ENCODE measurements at regions not wholly inside any gene's neighbourhood (a gene's known extent, or its start where the extent isn't known, plus 50 kb on each side); places are given as distances from the start of the nearest gene placed in this dataset.
"Not testable (repeated sequence)": the region's sequence is repeated elsewhere in the genome, so short reads cannot be mapped to it uniquely, and the experiment has no call there.

GRCh38 chr2:111427346-111427745 lies 306.6 kb downstream of the BCL2L11 start:
- H3K9me3 Mint-ChIP-seq; H3K36me3 Mint-ChIP-seq; H3K4me3 Mint-ChIP-seq; H3K27me3 Mint-ChIP-seq; H3K27ac Mint-ChIP-seq; DNase-seq (ENCODE audit: low spot score in 2 of 2); ATAC-seq (ENCODE audit: low read depth): not testable (repeated sequence)
- H3K4me1 Mint-ChIP-seq, result peaks cover 20% of the 10 kb centered on the region

- Mint-ChIP-seq H3K27ac (peak overlapping the region; percentile 90), H3K4me1 (peaks cover 21% of the 10 kb centered on the region), H3K4me3 (peak overlapping the region; percentile 37)
- not testable (repeated sequence) for ATAC-seq (ENCODE audit: low read depth); H3K9me3 Mint-ChIP-seq; H3K27me3 Mint-ChIP-seq; H3K36me3 Mint-ChIP-seq; DNase-seq (ENCODE audit: low spot score in 2 of 2)
Observed at GRCh38 chr2:111428915-111429314, 308.2 kb downstream of the BCL2L11 start.

- H3K27me3 Mint-ChIP-seq; H3K36me3 Mint-ChIP-seq; DNase-seq (ENCODE audit: low spot score in 2 of 2); H3K9me3 Mint-ChIP-seq: not testable (repeated sequence)
- peak; percentile 59 for ATAC-seq (ENCODE audit: low read depth)
- peak overlapping the region; percentile 90 for H3K27ac Mint-ChIP-seq
- peaks cover 21% of the 10 kb centered on the region for H3K4me1 Mint-ChIP-seq
- peak overlapping the region; percentile 37 for H3K4me3 Mint-ChIP-seq
Observed at GRCh38 chr2:111429353-111429752, 308.6 kb downstream of the BCL2L11 start.

- peak; percentile 83 for ATAC-seq (ENCODE audit: low read depth)
- not testable (repeated sequence) for H3K9me3 Mint-ChIP-seq; H3K27me3 Mint-ChIP-seq; DNase-seq (ENCODE audit: low spot score in 2 of 2); H3K36me3 Mint-ChIP-seq
- Mint-ChIP-seq H3K4me3 (peak overlapping the region; percentile 46), H3K27ac (peak overlapping the region; percentile 92), H3K4me1 (peaks cover 21% of the 10 kb centered on the region)
Observed at GRCh38 chr2:111430817-111431661, 310.3 kb downstream of the BCL2L11 start.

- not testable (repeated sequence) for H3K36me3 Mint-ChIP-seq; DNase-seq (ENCODE audit: low spot score in 2 of 2); H3K27me3 Mint-ChIP-seq; H3K9me3 Mint-ChIP-seq
- H3K4me3 Mint-ChIP-seq, result peak overlapping the region; percentile 56
- H3K4me1 Mint-ChIP-seq, result peaks cover 18% of the 10 kb centered on the region
- peak overlapping the region; percentile 95 for H3K27ac Mint-ChIP-seq
- peak; percentile 14 for ATAC-seq (ENCODE audit: low read depth)
Observed at GRCh38 chr2:111432423-111432822, 311.7 kb downstream of the BCL2L11 start.

GRCh38 chr2:111432916-111433499 lies 312.3 kb downstream of the BCL2L11 start:
- not testable (repeated sequence) for H3K27me3 Mint-ChIP-seq; H3K9me3 Mint-ChIP-seq; H3K36me3 Mint-ChIP-seq; H3K4me3 Mint-ChIP-seq; H3K27ac Mint-ChIP-seq; ATAC-seq (ENCODE audit: low read depth); DNase-seq (ENCODE audit: low spot score in 2 of 2)
- H3K4me1 Mint-ChIP-seq, result peaks cover 15% of the 10 kb centered on the region

- H3K27ac Mint-ChIP-seq, result peak overlapping the region; percentile 53
- H3K9me3 Mint-ChIP-seq; H3K4me3 Mint-ChIP-seq; H3K27me3 Mint-ChIP-seq; ATAC-seq (ENCODE audit: low read depth); H3K36me3 Mint-ChIP-seq; DNase-seq (ENCODE audit: low spot score in 2 of 2): not testable (repeated sequence)
- H3K4me1 Mint-ChIP-seq, result peaks cover 10% of the 10 kb centered on the region
Observed at GRCh38 chr2:111433892-111434607, 313.3 kb downstream of the BCL2L11 start.

GRCh38 chr2:111434608-111434939 lies 313.9 kb downstream of the BCL2L11 start:
- DNase-seq (ENCODE audit: low spot score in 2 of 2); H3K4me3 Mint-ChIP-seq; H3K27ac Mint-ChIP-seq; ATAC-seq (ENCODE audit: low read depth); H3K27me3 Mint-ChIP-seq; H3K9me3 Mint-ChIP-seq; H3K36me3 Mint-ChIP-seq: not testable (repeated sequence)
- H3K4me1 Mint-ChIP-seq, result peaks cover 10% of the 10 kb centered on the region

GRCh38 chr2:111435553-111436310 lies 315.0 kb downstream of the BCL2L11 start:
- not testable (repeated sequence) for DNase-seq (ENCODE audit: low spot score in 2 of 2); H3K4me3 Mint-ChIP-seq; H3K36me3 Mint-ChIP-seq; H3K9me3 Mint-ChIP-seq; ATAC-seq (ENCODE audit: low read depth); H3K27ac Mint-ChIP-seq; H3K4me1 Mint-ChIP-seq; H3K27me3 Mint-ChIP-seq

GRCh38 chr2:111436411-111436810 lies 315.7 kb downstream of the BCL2L11 start:
- not testable (repeated sequence) for H3K4me3 Mint-ChIP-seq; ATAC-seq (ENCODE audit: low read depth); H3K36me3 Mint-ChIP-seq; H3K9me3 Mint-ChIP-seq; H3K27ac Mint-ChIP-seq; DNase-seq (ENCODE audit: low spot score in 2 of 2); H3K27me3 Mint-ChIP-seq; H3K4me1 Mint-ChIP-seq

- peak; percentile 38 for ATAC-seq (ENCODE audit: low read depth)
- not testable (repeated sequence) for H3K9me3 Mint-ChIP-seq, H3K4me3 Mint-ChIP-seq
Observed at GRCh38 chr2:111437288-111437990, 316.7 kb downstream of the BCL2L11 start.

GRCh38 chr2:111438161-111438560 lies 317.4 kb downstream of the BCL2L11 start:
- not testable (repeated sequence) for H3K4me1 Mint-ChIP-seq; H3K4me3 Mint-ChIP-seq; H3K9me3 Mint-ChIP-seq; ATAC-seq (ENCODE audit: low read depth); H3K27me3 Mint-ChIP-seq; DNase-seq (ENCODE audit: low spot score in 2 of 2); H3K36me3 Mint-ChIP-seq; H3K27ac Mint-ChIP-seq

More at GRCh38 chr2:111437288-111437990, 316.7 kb downstream of the BCL2L11 start:
- not testable (repeated sequence) for DNase-seq (ENCODE audit: low spot score in 2 of 2); H3K27ac Mint-ChIP-seq; H3K36me3 Mint-ChIP-seq; H3K4me1 Mint-ChIP-seq; H3K27me3 Mint-ChIP-seq

- H3K9me3 Mint-ChIP-seq; ATAC-seq (ENCODE audit: low read depth); H3K27ac Mint-ChIP-seq; H3K27me3 Mint-ChIP-seq; H3K4me1 Mint-ChIP-seq; H3K36me3 Mint-ChIP-seq; DNase-seq (ENCODE audit: low spot score in 2 of 2); H3K4me3 Mint-ChIP-seq: not testable (repeated sequence)
Observed at GRCh38 chr2:111439237-111439636, 318.5 kb downstream of the BCL2L11 start.
